Activated CD8-positive, alpha-beta T cell treated with anti-CD3 and anti-CD28 coated beads, Interleukin-2, amount 10 ng/mL, durations not matched to agents 7 days and 5 days (primary cell): ENCODE measurements at regions not wholly inside any gene's neighbourhood (a gene's known extent, or its start where the extent isn't known, plus 50 kb on each side); places are given as distances from the start of the nearest gene placed in this dataset.
"Not testable (repeated sequence)": the region's sequence is repeated elsewhere in the genome, so short reads cannot be mapped to it uniquely, and the experiment has no call there.

ENCODE experiments used
- ATAC-seq: fragments of 150-1000 bp; cut with Tn5 transposase; one replicate; pipeline ENCODE4 v1.10.0; 2021; ENCODE audit warnings: moderate library complexity
- CTCF ChIA-PET: fragments of 350-600 bp; sonication (Branson Sonifier 250); formaldehyde crosslinking; loops from one replicate; lab custom pipeline; 2021; ENCODE audit warnings: antibody characterized with exemption; lab: Charles Lee
- POLR2A ChIA-PET: fragments of 350-600 bp; sonication (Branson Sonifier 250); formaldehyde crosslinking; loops from one replicate; lab custom pipeline; 2021; ENCODE audit warnings: antibody characterized with exemption; lab: Charles Lee
- DNase-seq: peaks from one replicate; pipeline ENCODE4 v3.0.0-alpha.2; 2020
- H3K27ac Mint-ChIP-seq: one replicate; pipeline ENCODE4 v1.8.0; 2021; ENCODE audit warnings: mild to moderate bottlenecking, mixed read lengths
- H3K27me3 Mint-ChIP-seq: one replicate; pipeline ENCODE4 v1.8.0; 2021; ENCODE audit warnings: low read depth, mixed read lengths
- H3K36me3 Mint-ChIP-seq: one replicate; pipeline ENCODE4 v1.8.0; 2021; ENCODE audit warnings: low read depth, mixed read lengths
- H3K4me1 Mint-ChIP-seq: one replicate; pipeline ENCODE4 v1.8.0; 2021; ENCODE audit warnings: low read depth, mixed read lengths
- H3K4me3 Mint-ChIP-seq: one replicate; pipeline ENCODE4 v1.8.0; 2021; ENCODE audit warnings: mild to moderate bottlenecking, mixed read lengths
- H3K9me3 Mint-ChIP-seq: one replicate; pipeline ENCODE4 v1.8.0; 2022; ENCODE audit warnings: mixed read lengths; ENCODE audit not compliant: insufficient read depth

DNA sequence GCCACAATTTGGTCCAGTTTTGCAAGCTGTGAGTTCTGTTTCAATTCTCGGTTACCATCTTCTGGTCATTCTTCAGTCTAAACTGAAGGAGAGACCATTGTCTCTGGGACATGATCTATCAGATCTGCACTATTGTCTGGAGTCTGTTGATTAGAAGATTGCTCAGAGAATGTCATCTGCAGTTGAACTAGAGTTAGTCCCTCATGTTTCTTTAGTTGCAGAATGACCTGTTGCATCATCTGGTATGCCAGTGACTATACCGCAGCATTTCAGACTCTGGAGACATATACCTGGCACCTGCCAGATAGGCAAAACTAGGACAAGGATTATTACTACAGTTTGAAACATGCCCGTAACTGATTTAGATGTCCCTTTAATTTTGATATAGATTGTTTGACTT is 194.8 kb downstream of the LRRC70 start:
- CTCF ChIA-PET = no interaction called here
- no peaks in the 10 kb centered on the region for H3K27me3 Mint-ChIP-seq
- H3K4me3 Mint-ChIP-seq = no peak overlapping the region
- H3K27ac Mint-ChIP-seq = no peak overlapping the region
- no peaks in the 10 kb centered on the region for H3K4me1 Mint-ChIP-seq
- POLR2A ChIA-PET = no interaction called here
- no peaks in the 10 kb centered on the region for H3K9me3 Mint-ChIP-seq
- no peaks in the 10 kb centered on the region for H3K36me3 Mint-ChIP-seq
- DNase-seq (no peak), ATAC-seq (no peak)

- ATAC-seq (no peak), DNase-seq (no peak)
- Mint-ChIP-seq H3K4me3 (no peak overlapping the region), H3K9me3 (no peaks in the 10 kb centered on the region), H3K4me1 (no peaks in the 10 kb centered on the region), H3K27me3 (peaks cover 2% of the 10 kb centered on the region), H3K36me3 (no peaks in the 10 kb centered on the region), H3K27ac (no peak overlapping the region)
- POLR2A ChIA-PET = no interaction called here
- CTCF ChIA-PET = no interaction called here
Measured at GRCh38 chr5:62771341-62771740, 192.7 kb downstream of the LRRC70 start.

DNA sequence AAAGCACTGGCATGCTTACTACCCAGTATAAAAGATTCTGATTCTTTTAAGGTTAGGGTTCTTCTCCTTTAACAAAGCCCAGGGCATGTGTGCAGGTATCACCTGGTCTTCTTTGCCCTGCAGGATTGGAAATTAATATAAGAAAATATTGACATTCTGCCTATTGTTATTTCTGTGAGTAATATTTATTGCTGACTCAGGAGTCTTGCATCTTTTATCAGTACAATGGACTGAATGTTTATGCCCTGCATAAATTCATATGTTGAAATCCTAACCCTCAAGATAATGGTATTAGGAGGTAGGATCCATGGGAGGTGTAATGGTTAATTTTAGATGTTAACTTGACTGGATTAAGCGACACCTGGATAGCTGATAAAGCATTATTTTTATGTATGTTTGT is 189.0 kb downstream of the LRRC70 start:
- Mint-ChIP-seq H3K4me1 (no peaks in the 10 kb centered on the region), H3K9me3 (no peaks in the 10 kb centered on the region), H3K27me3 (peaks cover 2% of the 10 kb centered on the region), H3K36me3 (no peaks in the 10 kb centered on the region), H3K4me3 (no peak overlapping the region), H3K27ac (no peak overlapping the region)
- ChIA-PET CTCF (no interaction called here), POLR2A (no interaction called here)
- ATAC-seq (no peak), DNase-seq (no peak)

DNA sequence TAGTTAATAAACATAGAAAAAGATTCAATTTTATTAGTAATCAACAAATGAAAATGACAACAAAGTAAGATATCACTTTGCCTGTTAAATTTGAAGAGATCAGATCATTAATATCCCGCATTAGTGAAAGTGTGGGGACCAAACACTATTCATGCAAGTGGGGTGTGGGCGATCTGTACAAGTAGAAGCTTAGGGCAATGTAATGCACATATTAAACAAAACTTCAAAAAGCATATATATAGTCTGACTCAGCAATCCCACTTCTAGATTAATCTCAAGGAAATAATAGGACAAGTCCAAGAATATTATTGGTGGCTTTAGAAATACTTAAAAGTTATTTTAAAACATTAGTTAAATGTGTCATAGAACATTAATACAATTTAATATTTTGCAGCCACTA is 188.5 kb downstream of the LRRC70 start:
- CTCF ChIA-PET = no interaction called here
- H3K9me3 Mint-ChIP-seq = no peaks in the 10 kb centered on the region
- H3K36me3 Mint-ChIP-seq = no peaks in the 10 kb centered on the region
- POLR2A ChIA-PET = no interaction called here
- H3K4me1 Mint-ChIP-seq = no peaks in the 10 kb centered on the region
- DNase-seq (no peak), ATAC-seq (no peak)
- peaks cover 2% of the 10 kb centered on the region for H3K27me3 Mint-ChIP-seq
- H3K4me3 Mint-ChIP-seq = no peak overlapping the region
- no peak overlapping the region for H3K27ac Mint-ChIP-seq

DNA sequence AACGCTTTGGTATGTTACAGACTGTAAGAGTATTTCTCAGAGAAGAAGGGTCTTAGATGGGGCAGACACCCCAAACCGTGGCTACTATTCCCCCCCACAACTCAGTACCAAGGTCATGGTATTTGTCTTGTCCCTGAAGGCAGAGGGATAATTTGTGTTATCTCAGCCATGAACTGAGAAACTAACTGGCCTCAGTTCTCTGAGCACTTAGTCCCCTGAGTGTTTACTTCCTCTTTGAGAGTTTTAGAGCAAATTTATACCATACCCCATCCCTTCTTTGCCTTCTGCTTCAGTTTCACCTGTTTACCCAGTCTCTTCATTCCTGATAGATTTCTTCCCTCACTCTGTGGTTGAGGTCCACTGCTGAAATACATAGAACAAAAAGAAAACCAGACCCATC is 183.9 kb downstream of the LRRC70 start:
- Mint-ChIP-seq H3K9me3 (no peaks in the 10 kb centered on the region), H3K4me3 (no peak overlapping the region), H3K27me3 (no peaks in the 10 kb centered on the region), H3K36me3 (no peaks in the 10 kb centered on the region), H3K27ac (no peak overlapping the region), H3K4me1 (no peaks in the 10 kb centered on the region)
- DNase-seq (no peak), ATAC-seq (no peak)
- POLR2A ChIA-PET = no interaction called here
- CTCF ChIA-PET = no interaction called here

GRCh38 chr5:62757686-62758085 is 179.1 kb downstream of the LRRC70 start:
- H3K27ac Mint-ChIP-seq, H3K36me3 Mint-ChIP-seq, H3K4me3 Mint-ChIP-seq, H3K4me1 Mint-ChIP-seq, H3K27me3 Mint-ChIP-seq, ATAC-seq, H3K9me3 Mint-ChIP-seq, CTCF ChIA-PET, POLR2A ChIA-PET, DNase-seq: not testable (repeated sequence)

DNA sequence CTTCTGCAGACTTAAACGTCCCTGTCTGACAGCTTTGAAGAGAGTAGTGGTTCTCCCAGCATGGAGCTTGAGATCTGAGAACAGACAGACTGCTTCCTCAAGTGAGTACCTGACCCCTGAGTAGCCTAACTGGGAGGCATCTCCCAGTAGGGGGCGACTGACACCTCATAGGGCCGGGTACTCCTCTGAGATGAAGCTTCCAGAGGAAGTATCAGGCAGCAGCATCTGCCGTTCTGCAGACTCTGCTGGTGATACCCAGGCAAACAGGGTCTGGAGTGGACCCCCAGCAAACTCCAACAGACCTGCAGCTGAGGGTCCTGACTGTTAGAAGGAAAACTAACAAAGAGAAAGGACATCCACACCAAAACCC is 174.4 kb downstream of the LRRC70 start:
- POLR2A ChIA-PET, H3K36me3 Mint-ChIP-seq, ATAC-seq, H3K4me1 Mint-ChIP-seq, H3K4me3 Mint-ChIP-seq, H3K27ac Mint-ChIP-seq, H3K9me3 Mint-ChIP-seq, DNase-seq, H3K27me3 Mint-ChIP-seq: not testable (repeated sequence)
- CTCF ChIA-PET = interaction anchor here (0.9 kb wide), 1 partner anchor 26 kb away, joined by 3 read pairs; no protein-coding TSS in a partner anchor

DNA sequence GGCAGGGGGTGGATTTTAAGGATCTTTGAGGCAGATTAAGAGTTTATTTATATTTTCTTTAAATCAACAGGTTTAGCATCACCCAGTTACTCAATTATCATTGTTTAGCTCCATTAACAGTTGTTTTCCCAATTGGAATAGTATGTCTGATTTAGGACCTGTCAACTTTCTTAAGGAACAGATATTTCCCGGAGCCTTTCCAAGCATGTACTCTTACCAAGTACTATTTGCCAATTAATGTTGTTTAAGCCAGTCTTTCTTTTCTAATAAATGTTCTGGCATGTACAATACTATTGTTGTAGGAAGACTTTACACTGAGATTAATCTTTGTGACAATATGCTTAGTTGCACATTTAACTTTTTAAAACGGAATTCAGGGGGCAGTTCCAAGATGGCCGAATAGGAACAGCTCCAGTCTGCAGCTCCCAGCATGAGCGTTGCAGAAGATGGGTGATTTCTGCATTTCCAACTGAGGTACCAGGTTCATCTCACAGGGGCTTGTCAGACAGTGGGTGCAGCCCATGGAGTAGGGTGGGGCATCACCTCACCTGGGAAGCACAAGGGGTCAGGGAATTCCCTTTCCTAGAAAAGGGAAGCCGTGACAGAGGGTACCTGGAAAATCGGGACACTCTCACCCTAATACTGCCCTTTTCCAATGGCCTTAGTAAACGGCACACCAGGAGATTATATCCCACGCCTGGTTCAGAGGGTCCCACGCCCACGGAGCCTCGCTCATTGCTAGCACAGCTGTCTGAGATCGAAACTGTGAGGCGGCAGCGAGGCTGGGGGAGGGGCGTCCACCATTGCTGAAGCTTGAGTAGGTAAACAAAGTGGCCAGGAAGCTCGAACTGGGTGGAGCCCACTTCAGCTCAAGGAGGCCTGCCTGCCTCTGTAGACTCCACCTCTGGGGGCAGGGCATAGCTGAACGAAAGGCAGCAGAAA is 173.7 kb downstream of the LRRC70 start:
- POLR2A ChIA-PET, H3K4me3 Mint-ChIP-seq, H3K36me3 Mint-ChIP-seq, DNase-seq, H3K27ac Mint-ChIP-seq, H3K9me3 Mint-ChIP-seq, H3K4me1 Mint-ChIP-seq, H3K27me3 Mint-ChIP-seq, ATAC-seq: not testable (repeated sequence)
- CTCF ChIA-PET = interaction anchor here (0.9 kb wide), 1 partner anchor 26 kb away, joined by 3 read pairs; no protein-coding TSS in a partner anchor

GRCh38 chr5:62742207-62742606 is 163.6 kb downstream of the LRRC70 start:
- H3K36me3 Mint-ChIP-seq = no peaks in the 10 kb centered on the region

GRCh38 chr5:62741761-62742160 is 163.1 kb downstream of the LRRC70 start:
- no peak overlapping the region for H3K27ac Mint-ChIP-seq
- ATAC-seq = no peak
- POLR2A ChIA-PET = no interaction called here

More at GRCh38 chr5:62742207-62742606, 163.6 kb downstream of the LRRC70 start:
- no peak for DNase-seq
- H3K27ac Mint-ChIP-seq = no peak overlapping the region
- H3K4me3 Mint-ChIP-seq = no peak overlapping the region
- H3K9me3 Mint-ChIP-seq = no peaks in the 10 kb centered on the region
- ChIA-PET CTCF (no interaction called here), POLR2A (no interaction called here)
- peaks cover 7% of the 10 kb centered on the region for H3K27me3 Mint-ChIP-seq
- no peak for ATAC-seq
- H3K4me1 Mint-ChIP-seq = no peaks in the 10 kb centered on the region

GRCh38 chr5:62737766-62738165 is 159.1 kb downstream of the LRRC70 start:
- Mint-ChIP-seq H3K27ac (no peak overlapping the region), H3K4me1 (no peaks in the 10 kb centered on the region), H3K27me3 (peaks cover 8% of the 10 kb centered on the region), H3K9me3 (no peaks in the 10 kb centered on the region), H3K4me3 (no peak overlapping the region), H3K36me3 (no peaks in the 10 kb centered on the region)
- ChIA-PET CTCF (no interaction called here), POLR2A (no interaction called here)
- DNase-seq (no peak), ATAC-seq (no peak)

More at GRCh38 chr5:62741761-62742160, 163.1 kb downstream of the LRRC70 start:
- CTCF ChIA-PET = no interaction called here
- no peak for DNase-seq
- Mint-ChIP-seq H3K27me3 (peaks cover 7% of the 10 kb centered on the region), H3K4me1 (no peaks in the 10 kb centered on the region), H3K9me3 (no peaks in the 10 kb centered on the region), H3K36me3 (no peaks in the 10 kb centered on the region), H3K4me3 (no peak overlapping the region)

DNA sequence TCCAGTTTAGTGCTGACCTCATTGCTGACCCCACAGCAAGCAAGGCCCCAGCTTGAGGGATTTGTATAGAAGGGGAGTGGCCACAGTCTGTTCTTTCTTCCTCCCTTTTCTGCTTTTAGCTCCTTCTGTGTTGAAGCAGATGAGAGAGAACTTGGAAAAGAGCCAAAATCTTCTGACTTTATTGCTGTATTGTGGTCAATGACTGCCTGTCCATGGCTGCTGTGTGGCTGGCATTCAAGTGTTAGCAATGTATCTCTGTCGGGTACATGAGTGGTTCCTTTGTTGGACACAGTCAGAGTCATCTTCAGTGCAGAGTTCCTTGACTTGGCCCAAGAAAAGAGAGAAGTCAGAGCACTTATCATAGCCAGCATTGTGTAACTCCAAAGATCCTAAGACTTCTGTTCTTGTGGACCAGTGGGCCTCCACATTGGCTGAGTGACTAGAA is 154.1 kb downstream of the LRRC70 start:
- H3K27me3 Mint-ChIP-seq = peaks cover 8% of the 10 kb centered on the region
- H3K9me3 Mint-ChIP-seq = no peaks in the 10 kb centered on the region
- H3K36me3 Mint-ChIP-seq = no peaks in the 10 kb centered on the region
- no peak overlapping the region for H3K4me3 Mint-ChIP-seq
- ChIA-PET CTCF (no interaction called here), POLR2A (no interaction called here)
- H3K27ac Mint-ChIP-seq = no peak overlapping the region
- no peak for DNase-seq
- ATAC-seq = no peak
- H3K4me1 Mint-ChIP-seq = peaks cover 3% of the 10 kb centered on the region
